H9 (cell line): ENCODE measurements at regions not wholly inside any gene's neighbourhood (a gene's known extent, or its start where the extent isn't known, plus 50 kb on each side); places are given as distances from the start of the nearest gene placed in this dataset.

ENCODE experiments used
- DNase-seq: peaks from one replicate; pipeline ENCODE4 v3.0.0-alpha.2; 2017
- H2AFZ ChIP-seq: one replicate; pipeline ENCODE4 v1.6.1; 2013; ENCODE audit warnings: mild to moderate bottlenecking, low read length, control low read depth, moderate library complexity
- H2AK5ac ChIP-seq: 2 replicates; pipeline ENCODE4 v1.6.1; 2013; ENCODE audit warnings: low read length, control low read depth, mixed read lengths; ENCODE audit not compliant: insufficient read length
- H2BK120ac ChIP-seq: one replicate; pipeline ENCODE4 v1.6.1; 2013; ENCODE audit warnings: low read depth, mild to moderate bottlenecking, low read length, control low read depth, inconsistent platforms; ENCODE audit not compliant: poor library complexity, severe bottlenecking
- H2BK12ac ChIP-seq: 2 replicates; pipeline ENCODE4 v1.6.1; 2013; ENCODE audit warnings: low read length, control low read depth, mixed read lengths, low read depth; ENCODE audit not compliant: insufficient read length
- H2BK15ac ChIP-seq: 2 replicates; pipeline ENCODE4 v1.6.1; 2013; ENCODE audit warnings: low read depth, low read length, control low read depth
- H2BK20ac ChIP-seq: one replicate; pipeline ENCODE4 v1.6.1; 2013; ENCODE audit warnings: low read depth, mild to moderate bottlenecking, low read length, control low read depth, inconsistent platforms; ENCODE audit not compliant: poor library complexity, severe bottlenecking
- H2BK5ac ChIP-seq: 2 replicates; pipeline ENCODE4 v1.6.1; 2013; ENCODE audit warnings: low read length, control low read depth, mixed read lengths; ENCODE audit not compliant: insufficient read length
- H3K14ac ChIP-seq: 2 replicates; pipeline ENCODE4 v1.6.1; 2013; ENCODE audit warnings: low read length, control low read depth; ENCODE audit not compliant: insufficient read depth
- H3K18ac ChIP-seq: 2 replicates; pipeline ENCODE4 v1.6.1; 2013; ENCODE audit warnings: low read depth, mild to moderate bottlenecking, mixed read lengths, low read length, control low read depth; ENCODE audit not compliant: insufficient read length
- H3K23ac ChIP-seq: 2 replicates; pipeline ENCODE4 v1.6.1; 2013; ENCODE audit warnings: low read length, control low read depth, mixed read lengths, low read depth; ENCODE audit not compliant: insufficient read length
- H3K23me2 ChIP-seq: 2 replicates; pipeline ENCODE4 v1.6.1; 2013; ENCODE audit warnings: low read depth, mild to moderate bottlenecking, mixed read lengths, low read length, control low read depth; ENCODE audit not compliant: insufficient read length, poor library complexity, severe bottlenecking
- H3K27ac ChIP-seq: 2 replicates; pipeline ENCODE4 v1.5.1; 2013; ENCODE audit warnings: low read length, control low read depth, mixed read lengths, low read depth; ENCODE audit not compliant: insufficient read length
- H3K27me3 ChIP-seq: 2 replicates; pipeline ENCODE4 v1.6.1; 2013; ENCODE audit warnings: low read length, control low read depth, inconsistent platforms; ENCODE audit not compliant: insufficient read depth
- H3K4ac ChIP-seq: 2 replicates; pipeline ENCODE4 v1.6.1; 2013; ENCODE audit warnings: low read depth, mild to moderate bottlenecking, control low read depth, inconsistent platforms, low read length, moderate library complexity
- H3K4me1 ChIP-seq: 2 replicates; pipeline ENCODE4 v1.6.1; 2013; ENCODE audit warnings: low read length, control low read depth, inconsistent platforms; ENCODE audit not compliant: insufficient read depth
- H3K4me2 ChIP-seq: 2 replicates; pipeline ENCODE4 v1.6.1; 2013; ENCODE audit warnings: low read length, control low read depth, mixed read lengths; ENCODE audit not compliant: insufficient read length, insufficient read depth
- H3K56ac ChIP-seq: 2 replicates; pipeline ENCODE4 v1.6.1; 2013; ENCODE audit warnings: low read depth, mild to moderate bottlenecking, mixed read lengths, low read length, control low read depth; ENCODE audit not compliant: insufficient read length
- H3K79me1 ChIP-seq: 2 replicates; pipeline ENCODE4 v1.6.1; 2013; ENCODE audit warnings: low read depth, mild to moderate bottlenecking, moderate library complexity, low read length, control low read depth, inconsistent platforms; ENCODE audit not compliant: insufficient read depth, poor library complexity, severe bottlenecking
- H3K79me2 ChIP-seq: 2 replicates; pipeline ENCODE4 v1.6.1; 2013; ENCODE audit warnings: low read length, control low read depth, inconsistent platforms; ENCODE audit not compliant: insufficient read depth
- H3K9ac ChIP-seq: 2 replicates; pipeline ENCODE4 v1.6.1; 2013; ENCODE audit warnings: low read length, control low read depth, mixed read lengths; ENCODE audit not compliant: insufficient read length; ENCODE audit errors: extremely low read depth
- H3K9me3 ChIP-seq: one replicate; pipeline ENCODE4 v1.6.1; 2013; ENCODE audit warnings: low read depth, low read length, inconsistent platforms; ENCODE audit not compliant: control insufficient read depth
- H3T11ph ChIP-seq: one replicate; pipeline ENCODE4 v1.6.1; 2013; ENCODE audit warnings: mild to moderate bottlenecking, low read length, control low read depth, inconsistent platforms
- H4K20me1 ChIP-seq: one replicate; pipeline ENCODE4 v1.6.1; 2013; ENCODE audit not compliant: control insufficient read depth, insufficient read length, insufficient read depth
- H4K5ac ChIP-seq: 2 replicates; pipeline ENCODE4 v1.6.1; 2013; ENCODE audit warnings: low read depth, mild to moderate bottlenecking, mixed read lengths, low read length, control low read depth; ENCODE audit not compliant: insufficient read length
- H4K8ac ChIP-seq: replicated peaks from 2 replicates; pipeline ENCODE4 v1.6.1; 2013; ENCODE audit warnings: low read length, control low read depth, mixed read lengths, low read depth; ENCODE audit not compliant: insufficient read length
- H4K91ac ChIP-seq: 2 replicates; pipeline ENCODE4 v1.6.1; 2013; ENCODE audit warnings: low read depth, mild to moderate bottlenecking, moderate library complexity, mixed read lengths, low read length, control low read depth; ENCODE audit not compliant: insufficient read length
- H3K27ac Mint-ChIP-seq, 3 experiments: 2 replicates in 2 of 3; 3 replicates in 1 of 3; pipeline ENCODE4 v1.8.0; 2020 to 2021; ENCODE audit warnings: mixed read lengths in 3 of 3, mild to moderate bottlenecking in 1 of 3, moderate library complexity in 1 of 3
- H3K27me3 Mint-ChIP-seq: 2 replicates; pipeline ENCODE4 v1.8.0; 2021; ENCODE audit warnings: low read depth, mild to moderate bottlenecking, moderate library complexity, mixed read lengths
- H3K36me3 Mint-ChIP-seq, 3 experiments: 2 replicates in 2 of 3; 3 replicates in 1 of 3; pipeline ENCODE4 v1.8.0; 2020 to 2021; ENCODE audit warnings: low read depth in 3 of 3, mixed read lengths in 3 of 3; ENCODE audit not compliant: insufficient read depth in 1 of 3
- H3K4me1 Mint-ChIP-seq, 2 experiments: 2 replicates each; pipeline ENCODE4 v1.8.0; 2020; ENCODE audit warnings: mixed read lengths in 2 of 2
- H3K4me3 Mint-ChIP-seq, 2 experiments: 2 replicates in 1 of 2; 3 replicates in 1 of 2; pipeline ENCODE4 v1.8.0; 2020 to 2021; ENCODE audit warnings: mild to moderate bottlenecking in 2 of 2, mixed read lengths in 2 of 2, moderate library complexity in 1 of 2
- H3K9me3 Mint-ChIP-seq, 2 experiments: 2 replicates in 1 of 2; 3 replicates in 1 of 2; pipeline ENCODE4 v1.8.0; 2020; ENCODE audit warnings: mild to moderate bottlenecking in 2 of 2, mixed read lengths in 2 of 2, moderate library complexity in 1 of 2
- WGBS: extraction: QIAGEN DNeasy Blood & Tissue Kit; methylation state at CpG from one replicate; pipeline ENCODE4 v1.1.7; 2013; ENCODE audit warnings: missing lambda C conversion rate, low lambda C conversion rate, mixed read lengths; ENCODE audit not compliant: insufficient read length; ENCODE audit errors: extremely low coverage; 5-methylcytosine and 5-hydroxymethylcytosine counted together
- TF ChIP-seq, protein P1 (sequence below): fragments of 200-600 bp; sonication (generic); conservative IDR thresholded peaks from 3 replicates; pipeline ENCODE4 v1.8.0; 2021; ENCODE audit warnings: antibody characterized with exemption, mild to moderate bottlenecking

DNA sequence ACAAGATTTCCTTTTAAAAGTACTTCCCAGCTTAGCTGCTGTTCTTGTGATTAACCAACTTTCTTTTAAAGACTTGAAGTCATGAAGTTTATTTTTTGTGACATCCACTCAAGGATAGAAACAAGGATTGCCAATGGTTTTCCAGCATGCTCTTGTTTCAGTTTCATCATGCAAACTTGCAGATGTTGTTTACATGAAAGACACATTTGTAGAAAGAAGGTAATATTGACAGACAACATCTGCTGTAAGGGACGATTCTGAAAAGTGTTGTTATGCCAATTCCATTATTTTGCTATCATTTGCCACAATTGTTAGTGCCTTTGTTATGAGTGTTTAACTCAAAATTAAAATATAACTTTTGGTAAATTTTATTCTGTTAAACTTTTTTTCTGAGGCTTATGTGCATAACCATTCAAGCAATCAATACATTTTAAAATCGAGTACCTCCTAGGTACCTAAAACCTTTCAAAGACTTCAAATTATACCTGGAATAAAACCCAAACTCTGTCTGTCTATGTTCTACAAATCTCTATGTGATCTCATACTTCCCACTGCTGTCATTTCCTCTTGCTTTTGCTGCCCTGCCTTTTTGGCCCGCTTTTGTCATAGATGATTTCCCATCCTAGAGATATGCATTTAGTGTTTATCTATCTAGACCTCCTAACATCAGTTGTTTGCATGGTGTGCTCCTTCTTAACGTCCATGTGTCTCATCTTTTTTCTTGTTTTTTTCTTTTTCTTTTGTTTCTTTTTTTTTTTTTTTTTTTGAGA, 630.4 kb downstream of the NR2F2 start:
- no peaks in the 10 kb centered on the region for H3K36me3 Mint-ChIP-seq
- Histone ChIP-seq H2BK120ac (no peak overlapping the region), H3K14ac (no peak overlapping the region), H3K9ac (no peak overlapping the region), H3K79me1 (no peaks in the 10 kb centered on the region), H4K20me1 (no peaks in the 10 kb centered on the region), H3T11ph (no peak overlapping the region), H2BK15ac (no peak overlapping the region), H3K18ac (no peak overlapping the region), H2AK5ac (no peak overlapping the region), H3K27me3 (no peaks in the 10 kb centered on the region), H2BK12ac (no peak overlapping the region), H2BK20ac (no peak overlapping the region), H4K5ac (no peak overlapping the region), H3K23ac (no peak overlapping the region), H3K9me3 (no peaks in the 10 kb centered on the region), H4K91ac (no peak overlapping the region), H3K79me2 (no peaks in the 10 kb centered on the region), H3K4me2 (no peak overlapping the region), H3K4me1 (no peaks in the 10 kb centered on the region), H3K4ac (no peak overlapping the region), H3K23me2 (no peaks in the 10 kb centered on the region), H3K27ac (no peak overlapping the region), H2AFZ (no peak overlapping the region), H4K8ac (no peak overlapping the region), H3K56ac (no peak overlapping the region), H2BK5ac (no peak overlapping the region)
- TF ChIP-seq, protein P1, sequence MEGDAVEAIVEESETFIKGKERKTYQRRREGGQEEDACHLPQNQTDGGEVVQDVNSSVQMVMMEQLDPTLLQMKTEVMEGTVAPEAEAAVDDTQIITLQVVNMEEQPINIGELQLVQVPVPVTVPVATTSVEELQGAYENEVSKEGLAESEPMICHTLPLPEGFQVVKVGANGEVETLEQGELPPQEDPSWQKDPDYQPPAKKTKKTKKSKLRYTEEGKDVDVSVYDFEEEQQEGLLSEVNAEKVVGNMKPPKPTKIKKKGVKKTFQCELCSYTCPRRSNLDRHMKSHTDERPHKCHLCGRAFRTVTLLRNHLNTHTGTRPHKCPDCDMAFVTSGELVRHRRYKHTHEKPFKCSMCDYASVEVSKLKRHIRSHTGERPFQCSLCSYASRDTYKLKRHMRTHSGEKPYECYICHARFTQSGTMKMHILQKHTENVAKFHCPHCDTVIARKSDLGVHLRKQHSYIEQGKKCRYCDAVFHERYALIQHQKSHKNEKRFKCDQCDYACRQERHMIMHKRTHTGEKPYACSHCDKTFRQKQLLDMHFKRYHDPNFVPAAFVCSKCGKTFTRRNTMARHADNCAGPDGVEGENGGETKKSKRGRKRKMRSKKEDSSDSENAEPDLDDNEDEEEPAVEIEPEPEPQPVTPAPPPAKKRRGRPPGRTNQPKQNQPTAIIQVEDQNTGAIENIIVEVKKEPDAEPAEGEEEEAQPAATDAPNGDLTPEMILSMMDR: no peak
- H3K27ac Mint-ChIP-seq: no peak overlapping the region
- H3K4me3 Mint-ChIP-seq: no peak overlapping the region
- no CpG with 5 or more reads among the region's 4 CpGs for WGBS
- H3K27me3 Mint-ChIP-seq: peaks cover 3% of the 10 kb centered on the region
- H3K4me1 Mint-ChIP-seq: no peaks in the 10 kb centered on the region
- no peak for DNase-seq
- no peaks in the 10 kb centered on the region for H3K9me3 Mint-ChIP-seq
